GM10266 (cell line): ENCODE measurements at regions not wholly inside any gene's neighbourhood (a gene's known extent, or its start where the extent isn't known, plus 50 kb on each side); places are given as distances from the start of the nearest gene placed in this dataset.
"Not testable (repeated sequence)": the region's sequence is repeated elsewhere in the genome, so short reads cannot be mapped to it uniquely, and the experiment has no call there.

Experiments
- DNase-seq: peaks from one replicate; pipeline ENCODE4 v3.0.0; 2012; ENCODE audit errors: extremely low spot score
- TF ChIP-seq, protein P1 (sequence below): IDR thresholded peaks from 2 replicates; pipeline ENCODE4 v1.5.1; 2012; ENCODE audit warnings: mild to moderate bottlenecking, low read depth; ENCODE audit not compliant: control insufficient read depth, insufficient read depth; ENCODE audit errors: missing control alignments

DNA sequence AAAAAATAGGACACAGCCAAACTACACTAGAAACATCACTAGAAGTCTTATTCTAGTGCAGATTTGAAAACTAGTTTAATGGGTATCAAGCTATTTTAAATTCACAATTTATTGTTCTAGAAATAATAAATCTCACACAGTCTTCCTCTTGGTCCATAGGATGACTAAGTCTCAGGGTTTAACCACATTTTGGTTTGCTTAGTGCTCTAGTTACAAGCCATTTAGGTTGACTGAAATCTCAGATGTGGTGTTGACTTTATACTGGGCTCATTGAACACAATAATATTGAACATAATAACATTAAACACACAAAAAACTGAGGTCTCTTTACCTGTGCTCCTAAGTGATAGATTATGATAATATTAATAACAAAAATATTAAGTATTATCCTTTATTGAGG lies 760.3 kb upstream of the CCDC179 start:
- no peak for DNase-seq
- TF ChIP-seq, protein P1, sequence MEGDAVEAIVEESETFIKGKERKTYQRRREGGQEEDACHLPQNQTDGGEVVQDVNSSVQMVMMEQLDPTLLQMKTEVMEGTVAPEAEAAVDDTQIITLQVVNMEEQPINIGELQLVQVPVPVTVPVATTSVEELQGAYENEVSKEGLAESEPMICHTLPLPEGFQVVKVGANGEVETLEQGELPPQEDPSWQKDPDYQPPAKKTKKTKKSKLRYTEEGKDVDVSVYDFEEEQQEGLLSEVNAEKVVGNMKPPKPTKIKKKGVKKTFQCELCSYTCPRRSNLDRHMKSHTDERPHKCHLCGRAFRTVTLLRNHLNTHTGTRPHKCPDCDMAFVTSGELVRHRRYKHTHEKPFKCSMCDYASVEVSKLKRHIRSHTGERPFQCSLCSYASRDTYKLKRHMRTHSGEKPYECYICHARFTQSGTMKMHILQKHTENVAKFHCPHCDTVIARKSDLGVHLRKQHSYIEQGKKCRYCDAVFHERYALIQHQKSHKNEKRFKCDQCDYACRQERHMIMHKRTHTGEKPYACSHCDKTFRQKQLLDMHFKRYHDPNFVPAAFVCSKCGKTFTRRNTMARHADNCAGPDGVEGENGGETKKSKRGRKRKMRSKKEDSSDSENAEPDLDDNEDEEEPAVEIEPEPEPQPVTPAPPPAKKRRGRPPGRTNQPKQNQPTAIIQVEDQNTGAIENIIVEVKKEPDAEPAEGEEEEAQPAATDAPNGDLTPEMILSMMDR: no peak

DNA sequence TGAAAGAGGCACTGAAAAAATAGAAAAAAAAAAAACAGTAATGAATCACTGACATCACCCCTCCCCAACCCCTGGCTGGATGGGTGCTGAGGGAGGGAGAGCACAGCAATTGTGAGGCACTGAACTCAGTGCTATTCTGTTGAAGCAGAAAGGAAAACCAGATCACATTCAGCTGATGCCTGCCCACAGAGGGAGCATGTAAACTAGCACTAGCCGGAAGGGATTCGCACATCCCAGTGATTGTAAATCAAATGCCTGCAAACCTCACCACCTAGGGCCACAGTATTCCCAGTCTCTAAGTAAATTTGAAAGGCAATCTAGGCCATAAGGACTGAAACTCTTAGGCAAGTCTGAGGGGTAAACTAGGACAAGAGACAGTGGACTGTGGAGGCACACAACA lies 772.0 kb upstream of the CCDC179 start:
- TF ChIP-seq, protein P1: no peak
- no peak for DNase-seq

DNA sequence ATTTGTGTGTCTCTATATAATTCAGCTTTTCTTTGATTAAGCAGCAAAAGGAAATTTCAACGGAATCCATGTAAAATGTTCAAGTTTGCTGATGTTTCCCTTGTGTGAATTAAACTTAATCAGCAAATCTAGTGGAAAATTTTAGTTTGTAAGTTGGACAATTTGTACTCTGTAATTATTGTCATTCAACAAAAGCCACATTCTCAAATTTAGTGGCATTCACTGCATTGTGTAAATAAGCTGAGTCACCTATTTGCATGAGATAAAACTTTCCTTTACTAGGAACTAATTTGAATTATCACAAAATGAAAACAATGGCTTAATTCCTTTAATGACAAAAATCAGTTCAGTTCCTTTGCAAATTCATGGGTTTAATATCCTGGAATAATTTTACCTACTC lies 784.2 kb upstream of the CCDC179 start:
- TF ChIP-seq, protein P1: no peak
- DNase-seq: no peak

DNA sequence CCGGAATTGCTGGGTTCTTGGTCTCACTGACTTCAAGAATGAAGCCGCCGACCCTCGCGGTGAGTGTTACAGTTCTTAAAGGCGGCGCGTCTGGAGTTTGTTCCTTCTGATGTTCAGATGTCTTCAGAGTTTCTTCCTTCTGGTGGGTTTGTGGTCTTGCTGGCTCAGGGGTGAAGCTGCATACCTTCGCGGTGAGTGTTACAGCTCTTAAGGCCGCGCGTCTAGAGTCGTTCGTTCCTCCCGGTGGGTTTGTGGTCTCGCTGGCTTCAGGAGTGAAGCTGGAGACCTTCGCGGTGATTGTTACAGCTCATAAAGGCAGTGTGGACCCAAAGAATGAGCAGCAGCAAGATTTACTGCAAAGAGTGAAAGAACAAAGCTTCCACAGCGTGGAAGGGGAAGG lies 792.1 kb upstream of the CCDC179 start:
- DNase-seq: not testable (repeated sequence)

DNA sequence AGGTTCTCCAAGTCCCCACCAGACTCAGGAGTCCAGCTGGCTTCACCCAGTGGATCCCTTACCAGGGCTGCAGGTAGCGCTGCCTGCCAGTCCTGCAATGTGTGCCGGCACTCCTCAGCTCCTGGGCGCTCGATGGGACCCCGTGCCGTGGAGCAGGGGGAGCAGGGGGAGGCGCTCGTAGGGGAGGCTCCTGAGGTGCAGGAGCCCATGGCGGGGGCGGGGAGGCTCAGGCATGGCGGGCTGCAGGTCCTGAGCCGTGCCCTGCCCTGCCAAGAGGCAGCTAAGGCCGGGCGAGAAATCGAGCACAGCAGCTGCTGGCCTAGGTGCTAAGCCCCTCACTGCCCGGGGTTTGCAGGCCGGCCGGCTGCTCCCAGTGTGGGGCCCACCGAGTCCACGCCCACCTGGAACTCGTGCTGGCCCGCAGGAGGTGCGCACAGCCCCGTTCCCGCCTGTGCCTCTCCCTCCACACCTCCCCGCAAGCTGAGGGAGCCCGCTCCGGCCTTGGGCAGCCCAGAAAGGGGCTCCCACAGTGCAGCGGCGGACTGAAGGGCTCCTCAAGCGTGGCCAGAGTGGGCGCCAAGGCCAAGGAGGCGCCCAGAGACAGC lies 792.9 kb upstream of the CCDC179 start:
- DNase-seq: no peak
- TF ChIP-seq, protein P1: no peak

DNA sequence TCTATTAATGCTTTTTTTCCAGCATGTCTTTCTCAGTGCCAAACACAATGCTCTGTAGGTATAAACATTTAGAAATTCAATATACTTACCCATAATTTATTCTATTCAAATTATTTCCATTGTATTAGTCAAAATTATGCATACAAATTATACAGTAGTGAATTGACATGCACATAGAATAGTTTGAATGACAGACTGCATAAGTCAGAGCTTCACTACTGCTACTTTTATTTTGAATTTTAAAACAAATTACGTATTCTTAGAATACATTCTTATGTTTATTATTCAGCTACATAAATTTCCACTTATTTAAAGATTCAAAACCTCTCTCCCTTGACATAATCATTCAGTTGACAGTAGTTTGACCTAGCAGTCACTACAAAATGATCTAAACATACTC lies 808.0 kb upstream of the CCDC179 start:
- no peak for DNase-seq
- TF ChIP-seq, protein P1: no peak

DNA sequence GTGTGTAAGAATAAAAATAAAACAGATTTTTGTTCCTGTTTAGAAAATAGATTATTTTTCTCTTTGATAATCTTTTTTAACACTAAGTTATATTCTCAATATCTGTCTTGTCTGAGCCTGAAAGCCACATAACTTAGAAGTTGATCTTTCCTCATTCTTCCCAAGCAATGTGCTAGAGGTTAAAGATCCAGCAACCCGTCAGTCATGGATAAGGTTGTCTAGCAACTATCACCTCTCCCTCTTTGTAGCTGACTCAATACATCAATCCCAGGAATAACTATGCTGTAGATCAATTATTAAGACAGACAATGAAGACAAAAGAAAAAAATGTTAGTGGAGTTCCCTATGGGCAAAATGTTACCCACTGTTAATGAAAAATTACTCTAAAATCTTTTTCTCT lies 813.1 kb upstream of the CCDC179 start:
- TF ChIP-seq, protein P1: no peak
- DNase-seq: no peak

DNA sequence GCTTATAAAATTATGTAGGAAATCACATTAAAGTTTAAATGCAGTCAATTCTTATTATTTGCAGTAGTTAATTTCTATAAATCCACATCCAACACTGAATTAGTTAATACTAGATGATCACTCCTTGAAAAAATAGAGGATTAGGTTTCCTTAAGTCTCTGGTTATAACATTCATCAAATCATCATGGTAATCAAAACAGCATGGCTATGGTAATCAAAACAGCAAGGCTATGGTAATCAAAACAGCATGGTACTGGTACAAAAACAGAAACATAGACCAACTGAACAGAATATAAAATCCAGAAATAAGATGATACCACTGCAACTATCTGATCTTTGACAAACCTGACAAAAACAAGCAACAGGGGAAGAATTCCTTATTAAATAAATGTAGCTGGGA lies 814.6 kb upstream of the CCDC179 start:
- TF ChIP-seq, protein P1: no peak
- DNase-seq: no peak
